ENCODE measurements at regions not wholly inside any gene's neighbourhood (a gene's known extent, or its start where the extent isn't known, plus 50 kb on each side); places are given as distances from the start of the nearest gene placed in this dataset.

GRCh38 chr21:35864039-35864438, 196.3 kb downstream of the SETD4 start:
- Mint-ChIP-seq H3K27ac (no peak overlapping the region), H3K9me3 (peaks cover 2 to 4% of the 10 kb centered on the region in 2 experiments; a peak in 3 of 5 replicates), H3K4me3 (no peak overlapping the region), H3K36me3 (ENCODE audit: insufficient read depth in 1 of 3, low read depth in 3 of 3) (0 out of 7 replicates have a peak, but pooled peaks cover 0 to 3% (median 0%) of the 10 kb centered on the region in 3 experiments), H3K27me3 (ENCODE audit: low read depth) (no peaks in the 10 kb centered on the region; the same call in none of the 2 replicates), H3K4me1 (no peaks in the 10 kb centered on the region)
- Histone ChIP-seq H3K9ac (ENCODE audit: extremely low read depth, insufficient read length, low read length) (no peak overlapping the region), H4K8ac (replicated peaks; ENCODE audit: insufficient read length, low read depth, low read length) (no peak overlapping the region), H2BK120ac (ENCODE audit: low read depth, low read length, poor library complexity, severe bottlenecking) (no peak overlapping the region), H3T11ph (ENCODE audit: low read length) (no peak overlapping the region), H3K14ac (ENCODE audit: insufficient read depth, low read length) (no peak overlapping the region), H2BK5ac (ENCODE audit: insufficient read length, low read length) (no peak overlapping the region), H2AFZ (ENCODE audit: low read length) (no peak overlapping the region), H4K91ac (ENCODE audit: insufficient read length, low read depth, low read length) (no peak overlapping the region), H3K79me2 (ENCODE audit: insufficient read depth, low read length) (no peaks in the 10 kb centered on the region), H4K5ac (ENCODE audit: insufficient read length, low read depth, low read length) (no peak overlapping the region), H2BK20ac (ENCODE audit: low read depth, low read length, poor library complexity, severe bottlenecking) (no peak overlapping the region), H3K23ac (ENCODE audit: insufficient read length, low read depth, low read length) (no peak overlapping the region), H2BK12ac (ENCODE audit: insufficient read length, low read depth, low read length) (no peak overlapping the region), H3K27ac (ENCODE audit: insufficient read length, low read depth, low read length) (no peak overlapping the region), H3K4me1 (ENCODE audit: insufficient read depth, low read length) (no peaks in the 10 kb centered on the region), H3K18ac (ENCODE audit: insufficient read length, low read depth, low read length) (no peak overlapping the region), H3K23me2 (ENCODE audit: insufficient read length, low read depth, low read length, poor library complexity, severe bottlenecking) (no peaks in the 10 kb centered on the region), H3K79me1 (ENCODE audit: insufficient read depth, low read depth, low read length, poor library complexity, severe bottlenecking) (no peaks in the 10 kb centered on the region), H3K56ac (ENCODE audit: insufficient read length, low read depth, low read length) (no peak overlapping the region), H2BK15ac (ENCODE audit: low read depth, low read length) (no peak overlapping the region), H2AK5ac (ENCODE audit: insufficient read length, low read length) (no peak overlapping the region), H3K9me3 (ENCODE audit: control insufficient read depth, low read depth, low read length) (no peaks in the 10 kb centered on the region), H3K27me3 (ENCODE audit: insufficient read depth, low read length) (no peaks in the 10 kb centered on the region), H3K4ac (ENCODE audit: low read depth, low read length) (no peak overlapping the region), H4K20me1 (ENCODE audit: control insufficient read depth, insufficient read depth, insufficient read length) (no peaks in the 10 kb centered on the region), H3K4me2 (ENCODE audit: insufficient read depth, insufficient read length, low read length) (no peak overlapping the region)
- no peak for TF ChIP-seq CTCF (conservative IDR thresholded peaks at IDR 0.05)
- WGBS (ENCODE audit: extremely low coverage, insufficient read length, low lambda C conversion rate) = no CpG with 5 or more reads among the region's 4 CpGs
- no peak for DNase-seq

Data from H9 (cell line).